ENCODE measurements at regions not wholly inside any gene's neighbourhood (a gene's known extent, or its start where the extent isn't known, plus 50 kb on each side); places are given as distances from the start of the nearest gene placed in this dataset.

DNA sequence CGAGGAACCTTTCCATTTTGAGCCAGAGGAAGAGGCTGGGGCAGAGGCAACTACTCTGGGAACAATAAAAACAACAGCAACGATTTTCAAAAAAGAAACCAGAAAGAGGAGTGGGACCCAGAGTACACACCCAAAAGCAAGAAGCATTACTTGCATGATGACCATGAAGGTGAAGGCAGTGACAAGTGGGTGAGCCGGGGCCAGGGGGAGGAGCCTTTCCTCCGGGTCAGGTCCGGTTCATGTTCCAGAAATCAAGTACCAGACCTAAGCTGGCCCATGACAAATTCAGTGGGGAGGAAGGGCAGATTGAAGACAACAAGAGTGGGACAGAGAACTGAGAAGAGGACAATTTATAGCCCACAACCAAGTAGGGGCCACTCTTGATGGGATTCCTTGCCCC, 77.2 kb upstream of the STT3B start:
- Histone ChIP-seq H3K4me3 (no peak overlapping the region), H3K9me3 (ENCODE audit: low read depth) (no peaks in the 10 kb centered on the region), H3K36me3 (replicated peaks; ENCODE audit: insufficient read depth, low read depth) (no peaks in the 10 kb centered on the region), H3K4me2 (no peak overlapping the region), H3K79me2 (no peaks in the 10 kb centered on the region), H4K20me1 (ENCODE audit: insufficient read depth, poor library complexity, severe bottlenecking) (no peaks in the 10 kb centered on the region), H2AFZ (no peak overlapping the region), H3K4me1 (ENCODE audit: insufficient read depth) (no peaks in the 10 kb centered on the region), H3K27ac (no peak overlapping the region), H3K9me2 (replicated peaks; ENCODE audit: insufficient read depth) (no peaks in the 10 kb centered on the region), H3K27me3 (no peaks in the 10 kb centered on the region)
- DNase-seq (ENCODE audit: low spot score) = no peak
- TF ChIP-seq, protein P1, sequence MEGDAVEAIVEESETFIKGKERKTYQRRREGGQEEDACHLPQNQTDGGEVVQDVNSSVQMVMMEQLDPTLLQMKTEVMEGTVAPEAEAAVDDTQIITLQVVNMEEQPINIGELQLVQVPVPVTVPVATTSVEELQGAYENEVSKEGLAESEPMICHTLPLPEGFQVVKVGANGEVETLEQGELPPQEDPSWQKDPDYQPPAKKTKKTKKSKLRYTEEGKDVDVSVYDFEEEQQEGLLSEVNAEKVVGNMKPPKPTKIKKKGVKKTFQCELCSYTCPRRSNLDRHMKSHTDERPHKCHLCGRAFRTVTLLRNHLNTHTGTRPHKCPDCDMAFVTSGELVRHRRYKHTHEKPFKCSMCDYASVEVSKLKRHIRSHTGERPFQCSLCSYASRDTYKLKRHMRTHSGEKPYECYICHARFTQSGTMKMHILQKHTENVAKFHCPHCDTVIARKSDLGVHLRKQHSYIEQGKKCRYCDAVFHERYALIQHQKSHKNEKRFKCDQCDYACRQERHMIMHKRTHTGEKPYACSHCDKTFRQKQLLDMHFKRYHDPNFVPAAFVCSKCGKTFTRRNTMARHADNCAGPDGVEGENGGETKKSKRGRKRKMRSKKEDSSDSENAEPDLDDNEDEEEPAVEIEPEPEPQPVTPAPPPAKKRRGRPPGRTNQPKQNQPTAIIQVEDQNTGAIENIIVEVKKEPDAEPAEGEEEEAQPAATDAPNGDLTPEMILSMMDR (IDR thresholded peaks at IDR 0.05; ENCODE audit: poor library complexity) = no peak
- TF ChIP-seq EZH2 (IDR thresholded peaks at IDR 0.05; ENCODE audit: borderline replicate concordance) (no peak), EZH2phosphoT487 (IDR thresholded peaks at IDR 0.05; ENCODE audit: low read depth, severe bottlenecking, unreplicated experiment) (no peak)
- 91% methylated on average over 5 of the region's 5 CpGs for WGBS (ENCODE audit: low lambda C conversion rate, missing lambda C conversion rate)

DNA sequence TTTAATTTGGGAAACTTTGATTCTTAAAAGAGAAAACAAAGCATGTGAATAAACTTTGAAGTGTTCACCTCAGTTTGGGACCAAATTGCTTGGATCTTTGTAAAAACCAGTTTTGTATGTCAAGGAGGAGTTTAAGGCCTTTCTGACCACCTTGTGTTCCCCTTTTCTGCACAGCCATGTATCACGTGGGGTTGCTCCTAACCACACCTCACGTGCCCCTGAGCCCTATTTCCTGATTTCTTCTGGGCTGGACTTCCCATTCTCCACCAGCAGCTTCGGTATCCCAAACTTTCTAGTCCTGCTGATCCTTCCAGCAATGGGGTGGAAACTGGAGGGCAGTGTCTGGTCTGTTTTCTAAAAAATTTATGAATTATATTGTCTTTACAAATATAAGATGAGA, 76.4 kb upstream of the STT3B start:
- DNase-seq (ENCODE audit: low spot score) = no peak
- Histone ChIP-seq H3K36me3 (replicated peaks; ENCODE audit: insufficient read depth, low read depth) (no peaks in the 10 kb centered on the region), H3K4me3 (no peak overlapping the region), H4K20me1 (ENCODE audit: insufficient read depth, poor library complexity, severe bottlenecking) (no peaks in the 10 kb centered on the region), H3K27ac (no peak overlapping the region), H3K4me2 (no peak overlapping the region), H3K79me2 (no peaks in the 10 kb centered on the region), H3K4me1 (ENCODE audit: insufficient read depth) (no peaks in the 10 kb centered on the region), H3K9me2 (replicated peaks; ENCODE audit: insufficient read depth) (no peaks in the 10 kb centered on the region), H2AFZ (no peak overlapping the region), H3K27me3 (no peaks in the 10 kb centered on the region), H3K9me3 (ENCODE audit: low read depth) (no peaks in the 10 kb centered on the region)
- TF ChIP-seq EZH2 (IDR thresholded peaks at IDR 0.05; ENCODE audit: borderline replicate concordance) (no peak), EZH2phosphoT487 (IDR thresholded peaks at IDR 0.05; ENCODE audit: low read depth, severe bottlenecking, unreplicated experiment) (no peak)
- TF ChIP-seq, protein P1 (IDR thresholded peaks at IDR 0.05; ENCODE audit: poor library complexity) = no peak
- WGBS (ENCODE audit: low lambda C conversion rate, missing lambda C conversion rate) = 87% methylated on average over 3 of the region's 3 CpGs

DNA sequence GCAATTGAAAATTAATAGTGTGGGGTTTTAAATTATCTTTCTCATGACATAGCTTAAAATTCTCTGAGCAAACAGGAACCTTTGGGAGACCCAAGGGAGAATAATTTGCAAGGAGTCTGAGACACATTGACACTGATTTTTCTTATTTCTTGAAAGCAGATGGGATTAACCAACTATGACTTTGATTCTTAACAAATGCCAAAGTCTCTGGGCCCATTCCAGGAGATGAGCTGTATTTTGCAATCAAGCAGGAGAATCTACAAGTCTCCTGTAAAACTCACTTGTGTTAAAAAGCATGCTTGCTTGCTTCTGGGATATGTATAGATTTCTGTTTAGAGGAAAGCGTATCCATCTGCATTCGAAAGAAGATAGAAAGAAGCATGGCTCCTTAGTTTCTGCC, 71.3 kb upstream of the STT3B start:
- no peaks in the 10 kb centered on the region for H4K20me1 ChIP-seq (ENCODE audit: insufficient read depth, poor library complexity, severe bottlenecking)
- no peaks in the 10 kb centered on the region for H3K9me3 ChIP-seq (ENCODE audit: low read depth)
- H2AFZ ChIP-seq = no peak overlapping the region
- WGBS (ENCODE audit: low lambda C conversion rate, missing lambda C conversion rate) = 90% methylated on average over 2 of the region's 2 CpGs
- H3K79me2 ChIP-seq = no peaks in the 10 kb centered on the region
- DNase-seq (ENCODE audit: low spot score) = no peak
- no peak overlapping the region for H3K4me3 ChIP-seq
- H3K9me2 ChIP-seq (replicated peaks; ENCODE audit: insufficient read depth) = no peaks in the 10 kb centered on the region
- no peaks in the 10 kb centered on the region for H3K36me3 ChIP-seq (replicated peaks; ENCODE audit: insufficient read depth, low read depth)
- H3K27me3 ChIP-seq = no peaks in the 10 kb centered on the region
- H3K27ac ChIP-seq = no peak overlapping the region
- H3K4me2 ChIP-seq = no peak overlapping the region
- TF ChIP-seq EZH2 (IDR thresholded peaks at IDR 0.05; ENCODE audit: borderline replicate concordance) (no peak), EZH2phosphoT487 (IDR thresholded peaks at IDR 0.05; ENCODE audit: low read depth, severe bottlenecking, unreplicated experiment) (no peak)
- TF ChIP-seq, protein P1 (IDR thresholded peaks at IDR 0.05; ENCODE audit: poor library complexity) = no peak
- H3K4me1 ChIP-seq (ENCODE audit: insufficient read depth) = no peaks in the 10 kb centered on the region

DNA sequence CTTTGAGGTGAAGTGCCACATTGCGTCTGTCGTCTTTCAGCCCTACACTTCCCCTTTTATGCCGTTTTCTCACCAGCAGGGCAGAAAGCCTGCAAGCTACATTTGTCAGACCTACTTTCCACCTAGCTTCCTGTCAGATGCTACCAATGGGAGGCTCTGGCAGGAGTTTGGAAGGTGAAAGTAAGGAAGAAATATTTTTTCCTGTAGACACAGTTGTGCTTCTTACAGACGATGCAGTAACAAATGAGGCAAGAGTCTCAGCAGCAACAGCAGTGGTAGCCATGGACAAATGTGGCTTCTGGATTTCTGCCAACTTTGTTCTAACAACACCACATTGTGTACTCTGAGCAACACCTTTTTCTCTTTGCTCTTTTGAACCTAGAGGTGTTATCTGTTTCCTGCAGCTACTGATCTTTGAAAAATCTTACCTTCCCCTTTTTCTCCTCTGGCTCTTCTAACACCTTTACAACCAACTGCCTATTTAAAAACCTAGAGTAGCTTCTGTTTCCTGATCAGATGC, 70.6 kb upstream of the STT3B start:
- H3K27ac ChIP-seq = no peak overlapping the region
- 66% methylated on average over 4 of the region's 4 CpGs for WGBS (ENCODE audit: low lambda C conversion rate, missing lambda C conversion rate)
- no peaks in the 10 kb centered on the region for H3K9me3 ChIP-seq (ENCODE audit: low read depth)
- no peaks in the 10 kb centered on the region for H3K9me2 ChIP-seq (replicated peaks; ENCODE audit: insufficient read depth)
- H3K4me2 ChIP-seq = no peak overlapping the region
- DNase-seq (ENCODE audit: low spot score) = peak; percentile 65
- H4K20me1 ChIP-seq (ENCODE audit: insufficient read depth, poor library complexity, severe bottlenecking) = no peaks in the 10 kb centered on the region
- no peaks in the 10 kb centered on the region for H3K36me3 ChIP-seq (replicated peaks; ENCODE audit: insufficient read depth, low read depth)
- no peaks in the 10 kb centered on the region for H3K4me1 ChIP-seq (ENCODE audit: insufficient read depth)
- H2AFZ ChIP-seq = no peak overlapping the region
- no peaks in the 10 kb centered on the region for H3K27me3 ChIP-seq
- no peak overlapping the region for H3K4me3 ChIP-seq
- no peaks in the 10 kb centered on the region for H3K79me2 ChIP-seq
- TF ChIP-seq EZH2phosphoT487 (IDR thresholded peaks at IDR 0.05; ENCODE audit: low read depth, severe bottlenecking, unreplicated experiment) (no peak), EZH2 (IDR thresholded peaks at IDR 0.05; ENCODE audit: borderline replicate concordance) (no peak)
- TF ChIP-seq, protein P1 (IDR thresholded peaks at IDR 0.05; ENCODE audit: poor library complexity) = no peak
